ENCODE measurements at regions not wholly inside any gene's neighbourhood (a gene's known extent, or its start where the extent isn't known, plus 50 kb on each side); places are given as distances from the start of the nearest gene placed in this dataset.
"Not testable (repeated sequence)": the region's sequence is repeated elsewhere in the genome, so short reads cannot be mapped to it uniquely, and the experiment has no call there.

GRCh38 chr6:51154925-51155324 is 336.3 kb downstream of the TFAP2B start:
- not testable (repeated sequence) for DNase-seq

- not testable (repeated sequence) for DNase-seq
These were observed 340.6 kb downstream of the TFAP2B start for GRCh38 chr6:51159260-51159659.

- DNase-seq: no peak
These were observed 343.1 kb downstream of the TFAP2B start for GRCh38 chr6:51161752-51162151.

- no peak for DNase-seq
These were observed 345.3 kb downstream of the TFAP2B start for GRCh38 chr6:51163843-51164529.

GRCh38 chr6:51166914-51167313 is 348.2 kb downstream of the TFAP2B start:
- no peak for DNase-seq

- no peak for DNase-seq
These were observed 348.8 kb downstream of the TFAP2B start for GRCh38 chr6:51167468-51167867.

- DNase-seq: no peak
These were observed 364.2 kb downstream of the TFAP2B start for GRCh38 chr6:51182827-51183226.

GRCh38 chr6:51184046-51184445 is 365.4 kb downstream of the TFAP2B start:
- DNase-seq: no peak

- not testable (repeated sequence) for DNase-seq
These were observed 374.5 kb downstream of the TFAP2B start for GRCh38 chr6:51193163-51193562.

GRCh38 chr6:51199105-51199552 is 380.5 kb downstream of the TFAP2B start:
- DNase-seq: no peak

- DNase-seq: no peak
These were observed 381.1 kb downstream of the TFAP2B start for GRCh38 chr6:51199733-51200260.

GRCh38 chr6:51200676-51201075 is 382.0 kb downstream of the TFAP2B start:
- DNase-seq: no peak

GRCh38 chr6:51202653-51203052 is 384.0 kb downstream of the TFAP2B start:
- DNase-seq: not testable (repeated sequence)

- DNase-seq: no peak
These were observed 384.8 kb downstream of the TFAP2B start for GRCh38 chr6:51203504-51203903.

- DNase-seq: not testable (repeated sequence)
These were observed 388.0 kb downstream of the TFAP2B start for GRCh38 chr6:51206686-51207085.

- no peak for DNase-seq
These were observed 391.0 kb downstream of the TFAP2B start for GRCh38 chr6:51209651-51210050.

- no peak for DNase-seq
These were observed 395.1 kb downstream of the TFAP2B start for GRCh38 chr6:51213811-51214210.

- no peak for DNase-seq
These were observed 395.8 kb downstream of the TFAP2B start for GRCh38 chr6:51214442-51214841.

GRCh38 chr6:51218181-51218580 is 399.5 kb downstream of the TFAP2B start:
- no peak for DNase-seq

GRCh38 chr6:51224580-51225240 is 406.0 kb downstream of the TFAP2B start:
- not testable (repeated sequence) for DNase-seq

- no peak for DNase-seq
These were observed 422.7 kb downstream of the TFAP2B start for GRCh38 chr6:51241376-51241775.

GRCh38 chr6:51249798-51250197 is 431.1 kb downstream of the TFAP2B start:
- DNase-seq: no peak

- DNase-seq: no peak
These were observed 431.6 kb downstream of the TFAP2B start for GRCh38 chr6:51250317-51250716.

GRCh38 chr6:51257938-51258337 is 439.3 kb downstream of the TFAP2B start:
- DNase-seq: no peak
